Karpas-422 (cell line): ENCODE measurements at regions not wholly inside any gene's neighbourhood (a gene's known extent, or its start where the extent isn't known, plus 50 kb on each side); places are given as distances from the start of the nearest gene placed in this dataset.
"Not testable (repeated sequence)": the region's sequence is repeated elsewhere in the genome, so short reads cannot be mapped to it uniquely, and the experiment has no call there.

Experiments
- DNase-seq: peaks from one replicate; pipeline ENCODE4 v3.0.0-alpha.2; 2015
- H2AFZ ChIP-seq: fragments of 200-600 bp; sonication (generic); 2 replicates; pipeline ENCODE4 v1.6.1; 2014; ENCODE audit warnings: antibody characterized with exemption, low read length, mixed read lengths
- H3K27ac ChIP-seq: fragments of 200-600 bp; sonication (generic); 2 replicates; pipeline ENCODE4 v1.5.1; 2014; ENCODE audit warnings: mild to moderate bottlenecking, low read length, moderate library complexity
- H3K27me3 ChIP-seq: fragments of 200-600 bp; sonication (generic); 2 replicates; pipeline ENCODE4 v1.6.1; 2014; ENCODE audit warnings: low read length, mixed read lengths
- H3K36me3 ChIP-seq: fragments of 200-600 bp; sonication (generic); 2 replicates; pipeline ENCODE4 v1.6.1; 2014; ENCODE audit warnings: low read length, mixed read lengths; ENCODE audit not compliant: insufficient read depth
- H3K4me1 ChIP-seq: fragments of 200-600 bp; sonication (generic); 2 replicates; pipeline ENCODE4 v1.6.1; 2014; ENCODE audit warnings: mild to moderate bottlenecking, low read length, mixed read lengths
- H3K4me2 ChIP-seq: fragments of 200-600 bp; sonication (generic); 2 replicates; pipeline ENCODE4 v1.6.1; 2014; ENCODE audit warnings: low read length, low read depth, mild to moderate bottlenecking; ENCODE audit not compliant: poor library complexity, severe bottlenecking
- H3K4me3 ChIP-seq: fragments of 200-600 bp; sonication (generic); 2 replicates; pipeline ENCODE4 v1.5.1; 2014; ENCODE audit warnings: mild to moderate bottlenecking, antibody characterized with exemption, low read length, mixed read lengths
- H3K79me2 ChIP-seq: fragments of 200-600 bp; sonication (generic); 2 replicates; pipeline ENCODE4 v1.6.1; 2014; ENCODE audit warnings: mild to moderate bottlenecking, low read length, mixed read lengths
- H3K9ac ChIP-seq: fragments of 200-600 bp; sonication (generic); 2 replicates; pipeline ENCODE4 v1.6.0; 2014; ENCODE audit warnings: low read length
- H3K9me2 ChIP-seq: fragments of 200-600 bp; sonication (generic), shearing (Covaris generic); replicated peaks from 2 replicates; pipeline ENCODE4 v1.6.0; 2014; ENCODE audit warnings: mild to moderate bottlenecking, low read length, moderate library complexity; ENCODE audit not compliant: insufficient read depth
- H3K9me3 ChIP-seq: fragments of 300-700, 200-600 bp; sonication (generic); 2 replicates; pipeline ENCODE4 v1.6.1; 2014; ENCODE audit warnings: low read length, mixed read lengths
- H4K20me1 ChIP-seq: fragments of 200-600 bp; sonication (generic); 2 replicates; pipeline ENCODE4 v1.6.1; 2014; ENCODE audit warnings: mild to moderate bottlenecking, antibody characterized with exemption, low read length, low read depth; ENCODE audit not compliant: insufficient read depth

DNA sequence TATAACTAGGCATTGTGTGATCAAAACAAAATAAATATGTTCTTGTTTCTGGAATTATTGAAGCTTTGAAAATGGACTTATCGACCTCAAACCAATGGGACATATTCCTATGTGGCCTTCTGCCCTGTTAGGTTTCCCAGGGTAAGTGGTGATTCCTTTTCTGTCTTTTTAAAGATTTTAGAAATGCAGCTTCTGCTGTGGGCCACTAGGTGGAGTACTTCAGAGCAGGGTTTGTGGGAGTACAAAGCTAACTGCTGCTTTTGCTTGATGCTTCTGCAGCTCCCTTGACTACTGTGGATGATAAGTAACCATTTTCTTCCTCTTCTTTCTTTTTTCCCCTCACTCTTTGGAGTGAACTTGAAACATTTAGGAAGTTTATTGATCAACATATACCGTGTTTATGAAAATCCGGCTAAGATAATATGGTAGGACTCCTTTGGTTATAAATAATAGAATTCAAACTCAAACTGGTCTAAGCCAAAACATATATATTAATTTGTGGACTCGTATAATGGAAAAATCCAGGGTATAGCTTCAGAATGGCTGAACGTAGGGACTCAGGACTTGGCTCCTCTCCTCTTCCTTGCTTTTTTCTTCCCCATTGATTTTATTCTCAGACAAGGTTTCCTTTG lies 1737.7 kb upstream of the DEFB115 start:
- H3K27ac ChIP-seq, H3K79me2 ChIP-seq, H3K9ac ChIP-seq, H3K36me3 ChIP-seq, H3K9me3 ChIP-seq, H2AFZ ChIP-seq, H3K9me2 ChIP-seq, H3K4me3 ChIP-seq, H3K4me1 ChIP-seq, H3K27me3 ChIP-seq, H4K20me1 ChIP-seq, H3K4me2 ChIP-seq: not testable (repeated sequence)
- peak; percentile 48 for DNase-seq

DNA sequence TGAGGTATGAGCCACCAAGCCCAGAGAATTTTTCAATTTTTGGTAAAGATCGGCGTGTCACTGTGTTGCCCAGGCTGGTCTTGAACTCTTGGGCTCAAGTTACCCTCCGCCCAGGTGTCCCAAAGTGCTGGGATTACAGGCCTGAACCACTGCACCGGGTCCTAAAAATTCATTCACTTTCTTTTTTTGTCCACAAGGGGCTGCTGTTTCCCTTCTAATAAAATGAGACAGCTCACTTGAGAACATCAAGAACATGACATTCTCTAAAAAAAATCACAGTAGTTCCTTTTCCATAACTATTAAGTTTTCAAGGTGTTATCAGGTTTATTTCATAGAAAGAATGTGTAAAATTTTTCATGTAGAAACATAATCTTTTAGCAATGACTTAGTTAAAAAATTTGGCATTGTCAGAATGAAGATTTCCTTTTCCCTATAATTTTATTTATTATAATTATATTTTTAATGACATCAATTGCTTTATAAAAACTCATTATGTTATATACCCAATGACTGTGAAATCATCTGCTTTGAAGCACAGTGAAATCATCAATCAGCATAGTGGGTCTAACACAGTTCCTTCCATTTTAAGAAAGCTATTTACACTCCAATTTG lies 1723.8 kb upstream of the DEFB115 start:
- not testable (repeated sequence) for H3K4me1 ChIP-seq, H3K79me2 ChIP-seq, H3K4me2 ChIP-seq, H4K20me1 ChIP-seq, H3K9me3 ChIP-seq, H3K27ac ChIP-seq, H3K36me3 ChIP-seq, H3K27me3 ChIP-seq, H2AFZ ChIP-seq, H3K4me3 ChIP-seq, H3K9me2 ChIP-seq, H3K9ac ChIP-seq
- DNase-seq, result peak; percentile 79

DNA sequence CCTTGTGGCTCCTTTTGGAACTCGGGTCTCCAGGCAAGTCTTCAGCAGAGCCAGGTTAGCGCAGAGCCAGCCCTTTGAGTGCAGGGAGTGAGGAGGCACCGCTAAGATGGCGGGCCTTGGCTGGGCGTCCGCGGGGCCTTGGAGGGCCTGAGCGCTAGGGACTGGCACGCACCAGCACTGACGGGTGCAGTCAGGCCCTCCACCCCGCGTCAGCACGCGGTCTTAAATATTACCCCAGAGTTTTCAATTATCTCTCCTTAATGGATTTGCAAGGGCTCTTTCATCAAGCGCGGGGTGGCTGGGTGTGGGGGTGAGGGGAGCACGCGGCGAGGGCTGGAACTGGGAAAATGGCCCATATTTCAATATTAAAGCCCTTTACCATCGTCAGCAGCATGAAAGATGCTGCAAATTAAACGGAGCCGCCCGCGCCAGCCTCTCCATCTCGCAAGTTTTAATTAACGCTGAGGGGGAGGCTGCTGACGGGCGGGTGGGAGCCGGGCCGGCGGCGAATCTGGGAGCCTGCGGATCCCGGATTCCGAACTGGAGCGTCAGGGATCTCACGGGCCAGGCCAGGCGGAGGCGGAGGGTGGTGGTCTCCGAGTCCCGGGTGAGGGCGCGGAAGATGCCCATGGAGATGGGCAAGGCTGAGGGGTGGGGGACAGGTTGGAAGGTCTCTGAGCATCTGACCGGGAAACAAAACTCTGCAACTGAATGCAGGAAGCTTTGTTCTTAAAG lies 1690.4 kb upstream of the DEFB115 start:
- H3K4me2 ChIP-seq, DNase-seq, H3K9ac ChIP-seq, H3K4me1 ChIP-seq, H3K36me3 ChIP-seq, H2AFZ ChIP-seq, H3K9me2 ChIP-seq, H3K9me3 ChIP-seq, H3K79me2 ChIP-seq, H4K20me1 ChIP-seq, H3K27me3 ChIP-seq, H3K27ac ChIP-seq, H3K4me3 ChIP-seq: not testable (repeated sequence)

DNA sequence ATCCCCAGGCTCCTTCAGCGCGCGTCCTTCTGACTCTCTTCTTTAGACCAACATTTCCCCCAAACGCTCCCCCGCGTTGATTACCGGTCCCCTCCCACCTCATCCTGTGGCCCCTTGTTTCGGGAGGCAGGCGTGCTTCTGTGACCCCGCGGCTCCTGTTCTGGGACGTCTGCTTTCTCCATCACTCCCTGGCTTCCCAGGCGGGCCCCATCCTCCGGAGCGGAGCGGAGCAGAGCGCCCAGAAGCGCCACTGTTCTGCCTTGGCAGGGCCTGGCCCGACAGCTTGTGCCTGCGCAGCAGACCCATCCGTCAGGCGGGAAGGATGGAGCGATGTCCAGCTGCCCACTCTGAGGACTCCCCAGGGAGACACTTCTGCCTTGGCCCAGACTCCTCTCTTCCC lies 1689.8 kb upstream of the DEFB115 start:
- H3K4me3 ChIP-seq, H2AFZ ChIP-seq, H3K27me3 ChIP-seq, H3K9me3 ChIP-seq, H4K20me1 ChIP-seq, H3K4me1 ChIP-seq, H3K9ac ChIP-seq, H3K9me2 ChIP-seq, H3K27ac ChIP-seq, H3K36me3 ChIP-seq, H3K79me2 ChIP-seq, DNase-seq, H3K4me2 ChIP-seq: not testable (repeated sequence)

DNA sequence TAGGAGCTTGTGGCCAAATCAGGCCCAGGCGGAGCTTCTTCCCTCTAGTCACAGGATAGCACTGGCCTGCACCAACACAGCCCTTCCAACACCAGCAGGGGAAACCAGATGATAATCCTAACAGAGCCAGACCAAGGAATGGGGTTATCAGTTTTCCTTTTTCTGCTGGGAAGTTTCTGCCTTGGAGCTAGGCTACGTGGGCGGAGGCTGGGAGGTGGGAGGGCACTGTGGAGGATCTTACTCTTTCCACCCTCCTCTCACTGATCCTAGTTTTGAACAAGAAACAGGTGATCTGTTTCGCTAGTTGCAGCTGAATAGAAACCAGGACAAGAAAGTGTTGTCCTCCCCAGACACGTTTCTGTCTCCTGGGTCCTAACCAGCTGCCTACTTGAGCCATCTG lies 1687.3 kb upstream of the DEFB115 start:
- not testable (repeated sequence) for H3K36me3 ChIP-seq, H3K79me2 ChIP-seq, H3K27ac ChIP-seq, H2AFZ ChIP-seq, H3K27me3 ChIP-seq, H3K9me2 ChIP-seq, H3K9me3 ChIP-seq, H3K4me3 ChIP-seq, DNase-seq, H3K9ac ChIP-seq, H4K20me1 ChIP-seq, H3K4me2 ChIP-seq, H3K4me1 ChIP-seq

DNA sequence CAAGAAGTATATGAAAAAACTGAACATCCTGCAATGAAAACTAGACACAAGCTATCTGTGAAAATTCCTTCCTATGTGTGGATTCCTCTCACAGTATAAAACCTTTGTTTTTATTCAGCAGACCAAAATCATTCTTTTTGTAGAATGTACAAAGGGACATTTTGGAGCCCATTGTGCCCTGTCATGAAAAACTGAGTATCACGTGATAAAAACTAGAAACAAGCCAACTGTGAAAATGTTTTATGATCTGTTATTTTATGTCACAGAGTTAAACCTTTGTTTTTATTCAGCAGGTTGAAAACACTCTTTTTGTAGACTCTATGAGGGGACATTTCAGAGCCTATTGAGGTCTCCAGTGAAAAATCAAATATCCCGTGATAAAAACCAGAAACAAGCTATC lies 1667.9 kb upstream of the DEFB115 start:
- not testable (repeated sequence) for H3K4me3 ChIP-seq, H3K36me3 ChIP-seq, H3K79me2 ChIP-seq, H4K20me1 ChIP-seq, H3K4me2 ChIP-seq, H3K27me3 ChIP-seq, DNase-seq, H3K9me2 ChIP-seq, H2AFZ ChIP-seq, H3K27ac ChIP-seq, H3K9ac ChIP-seq, H3K9me3 ChIP-seq, H3K4me1 ChIP-seq

DNA sequence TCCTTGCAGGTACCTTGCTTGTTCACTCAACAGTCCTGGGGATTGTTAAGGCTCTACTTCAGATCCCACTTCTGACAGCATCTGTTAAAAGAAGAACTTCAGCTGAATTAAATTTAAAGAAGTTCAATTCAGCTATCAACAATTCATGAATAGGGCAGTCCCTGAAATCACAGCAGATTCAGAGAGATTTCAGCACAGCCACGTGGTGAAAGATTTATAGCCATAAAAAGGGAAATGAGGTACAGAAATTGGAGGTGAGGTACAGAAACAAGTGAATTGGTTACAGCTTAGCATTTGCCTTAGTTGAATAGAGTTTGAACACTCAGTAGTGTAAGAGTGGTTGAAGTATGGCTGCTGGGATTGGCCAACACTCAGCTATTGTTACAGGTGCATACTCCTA lies 1653.3 kb upstream of the DEFB115 start:
- H3K79me2 ChIP-seq, H3K27me3 ChIP-seq, H3K27ac ChIP-seq, H3K9me2 ChIP-seq, H3K36me3 ChIP-seq, H3K4me2 ChIP-seq, DNase-seq, H3K9ac ChIP-seq, H3K4me1 ChIP-seq, H2AFZ ChIP-seq, H4K20me1 ChIP-seq, H3K9me3 ChIP-seq, H3K4me3 ChIP-seq: not testable (repeated sequence)

DNA sequence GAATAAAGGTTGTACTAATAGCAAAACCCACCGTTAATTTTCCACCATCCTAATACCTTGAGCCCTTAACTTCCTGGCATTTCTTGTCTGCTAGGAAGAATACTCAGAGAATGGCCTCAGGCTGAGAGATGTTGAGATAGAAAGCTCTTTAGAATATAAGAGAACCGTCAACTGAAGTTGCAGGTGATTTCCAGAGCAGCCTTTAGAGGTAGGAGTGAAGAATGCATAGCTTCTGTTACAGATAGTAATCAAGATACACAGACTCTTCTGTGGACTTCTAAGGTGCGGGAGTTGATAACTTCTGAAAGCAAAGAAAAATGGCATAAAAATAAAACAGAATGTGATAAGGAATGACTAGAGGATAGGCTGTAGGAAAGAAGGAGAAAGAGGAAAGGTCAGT lies 1651.3 kb upstream of the DEFB115 start:
- not testable (repeated sequence) for DNase-seq, H2AFZ ChIP-seq, H3K79me2 ChIP-seq, H3K27me3 ChIP-seq, H3K9me2 ChIP-seq, H3K9ac ChIP-seq, H3K27ac ChIP-seq, H3K4me1 ChIP-seq, H4K20me1 ChIP-seq, H3K4me3 ChIP-seq, H3K9me3 ChIP-seq, H3K36me3 ChIP-seq, H3K4me2 ChIP-seq
